Activated CD8-positive, alpha-beta memory T cell treated with anti-CD3 and anti-CD28 coated beads for 1 hour (primary cell): ENCODE measurements at regions not wholly inside any gene's neighbourhood (a gene's known extent, or its start where the extent isn't known, plus 50 kb on each side); places are given as distances from the start of the nearest gene placed in this dataset.

Source experiments
- DNase-seq, 2 donors: peaks; one replicate each; pipeline ENCODE4 v3.0.0-alpha.2; 2020; ENCODE audit warnings: low read depth in 1 of 2; ENCODE audit errors: extremely low read depth in 1 of 2

GRCh38 chr2:180111901-180112300 is 104.8 kb upstream of the CWC22 start:
- DNase-seq, result no peak

GRCh38 chr2:180110469-180110868 is 103.4 kb upstream of the CWC22 start:
- DNase-seq, result no peak

GRCh38 chr2:180101846-180102245 is 94.7 kb upstream of the CWC22 start:
- DNase-seq, result no peak

GRCh38 chr2:180099308-180099707 is 92.2 kb upstream of the CWC22 start:
- DNase-seq, result no peak

GRCh38 chr2:180085144-180085543 is 78.0 kb upstream of the CWC22 start:
- DNase-seq, result no peak

GRCh38 chr2:180077295-180077906 is 70.3 kb upstream of the CWC22 start:
- no peak for DNase-seq

- DNase-seq, result no peak
These were observed 68.8 kb upstream of the CWC22 start for GRCh38 chr2:180075870-180076269.

- no peak for DNase-seq
These were observed 64.7 kb upstream of the CWC22 start for GRCh38 chr2:180071797-180072196.

GRCh38 chr2:180063494-180064092 is 56.5 kb upstream of the CWC22 start:
- DNase-seq, result no peak

- no peak for DNase-seq
These were observed 55.1 kb upstream of the CWC22 start for GRCh38 chr2:180062178-180062577.

GRCh38 chr2:180061546-180061945 is 54.4 kb upstream of the CWC22 start:
- DNase-seq, result no peak

GRCh38 chr2:180061085-180061484 is 54.0 kb upstream of the CWC22 start:
- no peak for DNase-seq

- no peak for DNase-seq
These were observed 51.9 kb upstream of the CWC22 start for GRCh38 chr2:180058993-180059392.

GRCh38 chr2:180057706-180058412 is 50.8 kb upstream of the CWC22 start:
- no peak for DNase-seq
